ENCODE measurements at regions not wholly inside any gene's neighbourhood (a gene's known extent, or its start where the extent isn't known, plus 50 kb on each side); places are given as distances from the start of the nearest gene placed in this dataset.

DNA sequence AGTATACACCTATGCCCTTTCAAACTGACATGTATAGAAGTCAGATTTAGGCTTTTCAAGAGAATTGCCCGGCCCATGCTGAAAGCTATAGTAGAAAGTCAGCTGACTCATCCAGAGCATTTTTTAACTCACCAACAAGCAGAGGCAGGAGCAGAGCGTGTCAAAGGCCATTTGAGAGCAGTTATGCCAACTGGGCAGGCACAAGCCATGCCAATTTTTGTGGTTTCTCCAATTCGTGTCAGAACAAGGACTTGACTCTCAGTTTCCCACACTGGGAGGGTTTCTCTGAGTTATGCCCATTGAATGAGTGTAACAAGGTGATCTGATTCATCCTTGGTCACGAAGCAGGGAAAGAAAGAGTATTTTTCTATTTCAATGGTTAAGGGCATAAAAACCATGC is 403.3 kb upstream of the THBS1 start:
- DNase-seq (no peak), ATAC-seq (no peak)
- Mint-ChIP-seq H3K27me3 (peaks cover 57% of the 10 kb centered on the region), H3K27ac (no peak overlapping the region), H3K4me1 (peaks cover 3% of the 10 kb centered on the region), H3K4me3 (no peak overlapping the region), H3K36me3 (ENCODE audit: low read depth) (peaks cover 3% of the 10 kb centered on the region)
- H3K9me3 ChIP-seq (ENCODE audit: control insufficient read depth, low read length, poor library complexity, severe bottlenecking) = no peaks in the 10 kb centered on the region

DNA sequence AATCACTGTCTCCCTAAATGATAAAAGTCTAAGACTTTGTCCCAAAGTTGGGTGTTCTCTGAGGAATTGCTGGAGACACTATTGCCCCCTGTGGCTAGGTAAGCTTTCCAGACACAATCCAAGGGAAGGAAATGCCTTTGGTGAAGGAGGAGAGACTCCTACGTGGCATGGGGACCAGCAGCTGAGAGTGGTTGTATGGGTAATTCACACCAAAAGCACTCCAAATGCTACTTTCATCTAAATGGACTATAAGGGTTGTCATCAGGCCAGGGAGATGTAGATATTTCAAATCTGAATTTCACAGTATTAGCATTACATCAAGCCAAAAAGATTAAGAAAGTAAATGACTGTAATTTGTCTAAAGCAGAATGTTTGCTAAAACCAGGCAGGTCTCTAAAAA is 400.8 kb upstream of the THBS1 start:
- H3K9me3 ChIP-seq (ENCODE audit: control insufficient read depth, low read length, poor library complexity, severe bottlenecking) = no peaks in the 10 kb centered on the region
- ATAC-seq = no peak
- no peak overlapping the region for H3K27ac Mint-ChIP-seq
- H3K4me3 Mint-ChIP-seq = no peak overlapping the region
- DNase-seq = no peak
- peaks cover 39% of the 10 kb centered on the region for H3K27me3 Mint-ChIP-seq
- H3K36me3 Mint-ChIP-seq (ENCODE audit: low read depth) = no peaks in the 10 kb centered on the region
- H3K4me1 Mint-ChIP-seq = no peaks in the 10 kb centered on the region

DNA sequence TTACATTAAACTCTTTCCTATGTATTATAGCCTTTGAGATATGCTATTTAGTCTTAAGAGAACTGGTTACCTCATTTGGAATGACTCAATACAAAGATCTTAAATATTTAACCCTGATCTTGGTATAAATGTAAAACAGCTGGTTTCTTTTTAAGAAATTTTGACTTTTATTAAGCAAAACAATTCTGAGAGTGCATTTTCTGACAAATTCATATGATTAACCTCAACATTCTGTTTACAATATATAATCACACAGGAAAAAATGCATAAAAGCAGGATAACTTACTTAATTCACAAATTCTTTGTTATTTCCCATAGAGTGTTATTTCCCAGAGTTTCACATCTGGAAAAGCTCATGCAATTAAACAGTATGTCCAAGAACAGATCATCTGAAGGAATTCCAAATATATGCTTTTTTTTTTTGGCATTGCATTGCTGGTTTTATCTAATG is 400.4 kb upstream of the THBS1 start:
- Mint-ChIP-seq H3K27ac (no peak overlapping the region), H3K36me3 (ENCODE audit: low read depth) (no peaks in the 10 kb centered on the region), H3K4me1 (no peaks in the 10 kb centered on the region), H3K27me3 (peaks cover 36% of the 10 kb centered on the region), H3K4me3 (no peak overlapping the region)
- no peaks in the 10 kb centered on the region for H3K9me3 ChIP-seq (ENCODE audit: control insufficient read depth, low read length, poor library complexity, severe bottlenecking)
- DNase-seq (no peak), ATAC-seq (no peak)

DNA sequence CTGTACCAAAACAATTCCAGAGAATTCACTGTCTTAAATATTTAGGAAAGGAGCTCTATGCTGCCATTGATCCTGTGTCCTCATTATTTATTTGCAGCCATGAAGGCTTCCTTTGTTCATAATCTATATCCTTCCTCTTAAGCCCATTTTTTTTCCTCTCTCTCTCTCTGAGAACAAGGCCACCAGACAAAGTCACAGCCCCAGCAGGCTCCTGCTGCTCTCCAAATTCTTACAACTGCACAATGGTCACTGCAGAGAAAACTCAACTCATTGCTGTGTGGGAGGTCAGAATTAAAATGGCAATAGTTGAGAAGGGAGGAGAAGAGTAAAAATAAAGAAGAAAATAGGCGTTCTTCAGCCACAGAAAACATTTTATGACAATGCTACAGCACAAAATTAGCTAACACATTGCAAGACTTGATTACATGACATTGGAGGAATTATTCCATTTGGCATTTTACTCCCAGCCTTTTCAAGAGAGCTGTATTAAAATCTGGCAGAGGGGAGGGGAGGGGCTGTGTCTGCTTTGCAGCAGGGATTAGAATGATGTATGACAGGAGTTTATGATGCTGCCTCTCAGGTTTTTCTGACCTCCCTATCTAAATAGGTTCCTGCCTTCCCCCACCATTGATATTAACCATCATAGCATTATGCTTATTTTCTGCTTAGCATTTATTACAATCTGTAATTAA is 399.7 kb upstream of the THBS1 start:
- H3K4me3 Mint-ChIP-seq = no peak overlapping the region
- DNase-seq (no peak), ATAC-seq (no peak)
- no peak overlapping the region for H3K27ac Mint-ChIP-seq
- H3K9me3 ChIP-seq (ENCODE audit: control insufficient read depth, low read length, poor library complexity, severe bottlenecking) = no peaks in the 10 kb centered on the region
- H3K27me3 Mint-ChIP-seq = peaks cover 36% of the 10 kb centered on the region
- H3K4me1 Mint-ChIP-seq = no peaks in the 10 kb centered on the region
- H3K36me3 Mint-ChIP-seq (ENCODE audit: low read depth) = no peaks in the 10 kb centered on the region

DNA sequence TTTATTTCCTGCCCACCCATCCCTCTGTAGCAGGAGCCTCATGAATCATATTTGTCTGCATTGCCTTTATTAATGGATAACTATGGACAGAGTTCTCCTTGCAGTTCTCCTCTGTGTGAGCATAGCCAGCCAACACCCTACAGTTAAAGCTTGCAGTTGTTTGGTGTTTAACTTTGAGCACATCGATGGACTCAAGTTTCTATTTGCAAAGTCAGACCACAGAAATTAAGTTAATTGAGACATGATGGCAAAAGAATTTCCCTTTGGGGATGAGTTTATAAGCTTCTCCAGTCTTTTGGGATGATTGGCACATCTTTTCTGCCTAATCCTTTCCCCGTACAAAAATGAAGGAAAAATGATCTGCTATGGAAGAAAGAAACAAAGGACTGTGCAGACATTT is 398.9 kb upstream of the THBS1 start:
- no peak for DNase-seq
- no peak for ATAC-seq
- H3K9me3 ChIP-seq (ENCODE audit: control insufficient read depth, low read length, poor library complexity, severe bottlenecking) = no peaks in the 10 kb centered on the region
- Mint-ChIP-seq H3K27ac (no peak overlapping the region), H3K27me3 (peaks cover 42% of the 10 kb centered on the region), H3K36me3 (ENCODE audit: low read depth) (no peaks in the 10 kb centered on the region), H3K4me1 (no peaks in the 10 kb centered on the region), H3K4me3 (no peak overlapping the region)

DNA sequence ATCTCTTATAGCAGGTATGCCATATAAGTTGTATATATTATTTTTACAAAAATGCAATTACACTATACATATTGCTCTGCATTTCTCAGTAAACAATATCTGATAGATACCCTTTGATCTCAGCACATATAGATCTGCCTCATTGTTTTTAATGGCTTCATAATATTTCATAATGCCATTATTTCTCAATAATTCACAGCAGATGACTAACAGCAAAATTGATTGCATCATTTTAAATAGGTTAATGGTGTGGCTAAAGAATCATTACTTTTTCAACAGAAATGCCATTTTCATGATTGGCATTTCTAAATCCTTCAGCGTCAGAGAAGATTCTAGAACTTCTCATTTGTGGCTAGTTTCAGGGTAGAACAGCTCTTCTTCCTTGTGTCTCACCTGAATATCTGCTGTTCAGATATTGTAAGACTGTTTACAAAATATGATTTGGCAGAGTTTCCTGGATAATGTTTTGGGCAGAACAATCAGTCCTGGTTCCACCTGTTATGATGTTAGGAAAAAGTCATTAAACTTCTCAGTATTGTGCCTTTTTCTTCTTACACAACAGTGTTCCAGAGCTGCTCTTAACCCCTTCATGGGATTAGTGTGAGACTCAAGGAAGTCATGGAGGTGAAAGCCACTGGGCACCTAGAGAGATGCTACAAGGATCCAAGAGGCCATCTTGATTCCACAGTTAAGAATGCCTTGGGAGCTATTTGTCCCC is 397.6 kb upstream of the THBS1 start:
- Mint-ChIP-seq H3K27ac (no peak overlapping the region), H3K4me3 (no peak overlapping the region), H3K4me1 (no peaks in the 10 kb centered on the region), H3K36me3 (ENCODE audit: low read depth) (no peaks in the 10 kb centered on the region), H3K27me3 (peaks cover 44% of the 10 kb centered on the region)
- ATAC-seq (no peak), DNase-seq (no peak)
- no peaks in the 10 kb centered on the region for H3K9me3 ChIP-seq (ENCODE audit: control insufficient read depth, low read length, poor library complexity, severe bottlenecking)

DNA sequence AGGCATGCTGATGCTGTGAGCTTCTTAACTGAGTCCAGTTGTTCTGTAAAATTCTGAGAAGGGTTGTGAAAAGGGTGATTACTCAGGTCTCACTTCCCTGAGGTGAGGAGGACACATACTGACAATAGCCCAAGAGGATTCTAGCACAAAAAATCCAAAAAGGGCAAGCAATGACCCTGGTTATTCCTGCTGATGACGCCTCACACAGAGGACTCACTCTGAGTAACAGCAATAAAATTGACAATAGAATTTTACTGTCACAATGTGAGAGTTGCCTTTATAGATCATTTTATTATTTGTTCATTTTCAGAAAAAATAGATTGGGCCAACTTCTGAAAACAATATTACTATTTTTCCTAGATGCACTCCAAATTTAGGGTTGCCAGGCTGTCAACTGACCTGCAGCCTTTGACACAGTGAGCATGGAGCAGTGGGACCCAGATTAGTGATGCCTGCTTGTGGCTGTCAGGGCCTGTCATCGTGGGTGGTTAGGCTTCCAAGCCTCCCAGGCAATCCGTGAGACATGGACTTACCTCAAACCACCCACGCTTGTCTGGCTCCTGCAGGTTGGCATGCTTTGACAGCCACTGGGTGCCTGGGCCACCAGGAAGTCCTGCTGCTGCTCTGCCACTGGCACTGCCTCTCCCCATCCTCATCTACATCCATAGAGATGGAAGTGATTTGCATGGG is 396.0 kb upstream of the THBS1 start:
- DNase-seq (no peak), ATAC-seq (no peak)
- no peaks in the 10 kb centered on the region for H3K4me1 Mint-ChIP-seq
- H3K36me3 Mint-ChIP-seq (ENCODE audit: low read depth) = no peaks in the 10 kb centered on the region
- peaks cover 32% of the 10 kb centered on the region for H3K27me3 Mint-ChIP-seq
- H3K9me3 ChIP-seq (ENCODE audit: control insufficient read depth, low read length, poor library complexity, severe bottlenecking) = no peaks in the 10 kb centered on the region
- no peak overlapping the region for H3K27ac Mint-ChIP-seq
- no peak overlapping the region for H3K4me3 Mint-ChIP-seq

DNA sequence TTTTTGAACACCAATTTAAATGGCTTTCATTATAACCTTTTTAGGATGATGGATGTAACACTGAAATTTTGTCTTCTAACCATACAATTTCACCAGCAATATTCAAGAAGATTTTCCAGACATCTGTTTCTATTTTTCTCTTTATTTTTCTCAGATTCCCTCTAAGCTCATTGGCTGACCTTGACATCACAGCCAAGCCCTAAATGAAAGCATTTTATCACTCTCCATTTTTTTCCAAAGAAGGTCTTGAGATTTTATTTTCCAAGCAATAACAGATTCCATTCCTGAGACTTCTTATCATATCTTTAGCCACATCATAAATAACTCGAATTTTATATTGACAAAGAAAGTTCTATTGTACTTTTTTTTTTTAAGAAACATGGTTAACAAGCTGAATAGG is 392.6 kb upstream of the THBS1 start:
- Mint-ChIP-seq H3K36me3 (ENCODE audit: low read depth) (peaks cover 4% of the 10 kb centered on the region), H3K4me1 (no peaks in the 10 kb centered on the region), H3K4me3 (no peak overlapping the region), H3K27ac (no peak overlapping the region), H3K27me3 (peaks cover 18% of the 10 kb centered on the region)
- no peak for DNase-seq
- ATAC-seq = no peak
- no peaks in the 10 kb centered on the region for H3K9me3 ChIP-seq (ENCODE audit: control insufficient read depth, low read length, poor library complexity, severe bottlenecking)

DNA sequence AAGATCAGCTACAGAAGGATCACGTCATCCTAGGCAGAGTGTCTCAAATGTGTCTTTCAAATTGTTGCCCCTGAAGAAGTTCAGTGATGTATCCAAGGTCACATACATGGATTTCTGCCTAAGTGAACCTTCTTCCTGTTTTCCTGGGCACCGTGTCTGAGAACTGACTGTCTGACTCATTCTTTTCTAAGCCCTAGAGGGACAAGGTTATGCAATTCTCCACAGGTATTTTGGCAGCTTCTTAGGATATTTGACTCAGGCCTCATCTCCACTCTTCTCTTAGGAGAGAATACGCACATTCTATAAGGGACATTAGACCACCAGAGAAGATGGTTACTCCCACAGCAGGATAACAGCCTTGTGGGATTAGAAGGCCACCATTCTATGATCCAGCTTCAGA is 391.9 kb upstream of the THBS1 start:
- Mint-ChIP-seq H3K36me3 (ENCODE audit: low read depth) (peaks cover 4% of the 10 kb centered on the region), H3K27ac (no peak overlapping the region), H3K4me3 (no peak overlapping the region), H3K27me3 (peaks cover 23% of the 10 kb centered on the region), H3K4me1 (no peaks in the 10 kb centered on the region)
- ATAC-seq (no peak), DNase-seq (no peak)
- no peaks in the 10 kb centered on the region for H3K9me3 ChIP-seq (ENCODE audit: control insufficient read depth, low read length, poor library complexity, severe bottlenecking)

DNA sequence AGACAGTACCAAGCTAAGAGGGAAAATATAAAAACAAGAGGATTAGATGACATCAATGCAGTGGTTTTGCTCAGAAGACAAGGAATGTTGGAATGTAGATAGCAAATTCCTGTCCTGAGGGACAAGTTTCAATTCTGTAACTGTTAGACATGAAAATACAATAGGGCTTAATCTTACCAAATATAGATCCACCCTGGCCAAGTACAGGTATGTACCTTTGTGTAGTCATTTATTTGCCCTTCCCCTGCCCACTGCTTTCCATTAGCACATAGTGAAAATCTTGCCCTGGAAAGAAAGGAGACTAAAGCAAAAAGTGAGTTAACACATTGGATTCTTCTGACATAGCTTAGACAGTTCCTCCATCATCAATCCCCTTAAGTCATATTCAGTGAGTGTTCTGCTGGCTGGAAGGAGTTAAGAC is 389.0 kb upstream of the THBS1 start:
- peaks cover 28% of the 10 kb centered on the region for H3K27me3 Mint-ChIP-seq

DNA sequence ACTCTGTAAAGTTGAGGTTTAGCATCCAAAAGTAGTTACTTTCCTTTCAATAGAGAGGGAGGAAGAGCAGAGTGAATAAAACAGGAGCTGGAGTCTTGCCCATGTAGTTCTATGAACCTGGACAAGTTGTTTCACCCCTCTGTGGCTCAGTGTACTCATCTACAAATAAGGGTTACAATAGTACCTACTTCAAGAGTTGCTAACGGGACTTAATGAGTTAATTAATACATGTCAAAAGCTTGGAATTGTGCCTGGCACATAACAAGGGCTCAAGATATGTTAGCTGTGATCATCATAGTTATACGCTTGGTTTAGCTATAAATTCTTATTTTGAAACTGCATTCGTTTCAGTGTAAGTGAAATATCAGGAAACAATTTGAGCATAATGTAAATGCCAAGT is 388.5 kb upstream of the THBS1 start:
- no peak for ATAC-seq
- Mint-ChIP-seq H3K27me3 (peaks cover 28% of the 10 kb centered on the region), H3K36me3 (ENCODE audit: low read depth) (peaks cover 4% of the 10 kb centered on the region), H3K4me1 (no peaks in the 10 kb centered on the region), H3K4me3 (no peak overlapping the region), H3K27ac (no peak overlapping the region)
- no peaks in the 10 kb centered on the region for H3K9me3 ChIP-seq (ENCODE audit: control insufficient read depth, low read length, poor library complexity, severe bottlenecking)
- DNase-seq = no peak

More for the DNA sequence above, 389.0 kb upstream of the THBS1 start:
- no peak for DNase-seq
- no peaks in the 10 kb centered on the region for H3K4me1 Mint-ChIP-seq
- no peak overlapping the region for H3K4me3 Mint-ChIP-seq
- no peak overlapping the region for H3K27ac Mint-ChIP-seq
- H3K9me3 ChIP-seq (ENCODE audit: control insufficient read depth, low read length, poor library complexity, severe bottlenecking) = no peaks in the 10 kb centered on the region
- peaks cover 4% of the 10 kb centered on the region for H3K36me3 Mint-ChIP-seq (ENCODE audit: low read depth)
- no peak for ATAC-seq

DNA sequence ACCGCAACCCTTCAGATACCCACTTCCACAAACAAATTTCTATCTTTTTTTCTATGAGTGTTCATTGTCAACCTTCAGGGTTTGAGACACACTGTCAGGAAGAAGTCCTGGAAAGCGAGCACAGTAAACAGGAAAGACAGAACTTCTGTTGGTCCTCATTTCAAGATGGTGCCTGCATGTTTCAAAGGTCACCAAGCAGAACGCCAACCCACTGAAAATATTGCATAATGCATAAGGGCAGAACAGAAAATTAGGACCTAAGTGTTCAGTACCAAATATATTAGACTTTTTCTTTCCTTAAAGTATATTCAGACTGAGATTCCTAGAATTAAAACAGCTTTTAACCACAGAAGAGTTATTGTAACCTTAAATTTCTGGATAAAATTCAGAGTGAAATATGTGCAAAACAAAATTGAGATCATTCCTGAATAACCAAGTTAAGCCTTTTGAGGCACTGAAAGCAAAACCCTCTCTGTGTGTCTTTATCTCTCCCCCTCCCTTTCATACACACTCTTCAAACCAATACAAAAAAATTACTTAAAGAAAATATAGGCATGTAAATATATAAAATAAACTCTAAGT is 387.8 kb upstream of the THBS1 start:
- Mint-ChIP-seq H3K27me3 (peaks cover 23% of the 10 kb centered on the region), H3K4me3 (no peak overlapping the region), H3K36me3 (ENCODE audit: low read depth) (peaks cover 4% of the 10 kb centered on the region), H3K4me1 (no peaks in the 10 kb centered on the region), H3K27ac (no peak overlapping the region)
- ATAC-seq = no peak
- DNase-seq = no peak
- H3K9me3 ChIP-seq (ENCODE audit: control insufficient read depth, low read length, poor library complexity, severe bottlenecking) = no peaks in the 10 kb centered on the region

DNA sequence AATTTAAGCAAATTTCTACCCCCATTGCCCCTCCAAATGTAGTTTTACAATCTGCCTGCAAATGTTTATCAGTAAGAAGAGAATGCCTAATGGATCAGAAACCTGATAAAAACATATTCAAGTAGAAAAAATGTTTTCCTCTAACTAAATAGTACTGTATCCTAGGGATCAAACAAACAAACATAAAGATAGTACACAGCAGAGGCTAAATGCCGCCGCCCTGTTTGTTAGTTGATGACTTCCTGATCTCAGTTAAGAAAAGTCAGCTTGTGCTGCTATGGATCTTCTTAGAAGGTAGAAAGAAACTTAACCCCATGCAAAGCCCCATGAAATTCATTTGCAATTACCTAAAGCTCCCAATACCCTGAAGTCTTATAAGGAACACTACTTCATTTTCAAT is 387.3 kb upstream of the THBS1 start:
- H3K9me3 ChIP-seq (ENCODE audit: control insufficient read depth, low read length, poor library complexity, severe bottlenecking) = no peaks in the 10 kb centered on the region
- Mint-ChIP-seq H3K27me3 (peaks cover 22% of the 10 kb centered on the region), H3K4me1 (no peaks in the 10 kb centered on the region), H3K36me3 (ENCODE audit: low read depth) (peaks cover 4% of the 10 kb centered on the region), H3K27ac (no peak overlapping the region), H3K4me3 (no peak overlapping the region)
- no peak for DNase-seq
- no peak for ATAC-seq
